ENCODE measurements at regions not wholly inside any gene's neighbourhood (a gene's known extent, or its start where the extent isn't known, plus 50 kb on each side); places are given as distances from the start of the nearest gene placed in this dataset.

DNA sequence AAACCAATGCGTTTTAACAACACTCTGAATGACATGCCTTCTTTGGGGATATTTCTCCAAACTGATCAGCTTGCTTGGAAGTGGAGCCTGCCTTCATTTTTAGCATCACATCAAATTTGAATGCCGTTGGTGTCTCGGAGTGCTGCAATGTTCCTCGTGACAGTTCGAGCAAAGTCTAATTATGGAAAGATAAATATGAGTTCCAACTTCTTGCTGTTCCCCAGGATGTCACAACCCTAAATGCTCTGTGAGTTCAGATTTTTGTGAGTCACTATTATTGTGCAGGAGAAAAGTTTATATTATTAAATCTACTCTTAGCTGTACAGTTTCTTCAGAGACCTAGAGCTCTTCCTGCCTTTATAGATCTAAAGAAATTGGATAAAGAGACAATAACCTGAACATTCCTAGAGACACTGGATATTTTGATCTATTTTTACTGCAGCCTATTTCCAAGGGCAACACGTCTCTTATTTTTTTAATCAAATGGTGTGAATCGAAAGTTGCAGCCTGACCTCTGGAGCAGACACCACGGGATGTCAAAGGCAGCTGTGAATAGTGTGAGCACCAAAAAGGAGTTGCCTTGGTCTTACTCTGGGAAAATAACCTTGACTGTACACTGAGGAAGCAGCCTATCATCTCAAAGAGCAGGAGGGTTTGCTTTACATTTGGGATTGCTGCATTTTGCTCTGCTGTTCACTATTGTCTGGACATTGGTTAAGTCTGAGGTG lies 330.1 kb downstream of the TDRD15 start:
- intact Hi-C loops (cut with DNase I): no loop called here
- TF ChIP-seq, protein P1, sequence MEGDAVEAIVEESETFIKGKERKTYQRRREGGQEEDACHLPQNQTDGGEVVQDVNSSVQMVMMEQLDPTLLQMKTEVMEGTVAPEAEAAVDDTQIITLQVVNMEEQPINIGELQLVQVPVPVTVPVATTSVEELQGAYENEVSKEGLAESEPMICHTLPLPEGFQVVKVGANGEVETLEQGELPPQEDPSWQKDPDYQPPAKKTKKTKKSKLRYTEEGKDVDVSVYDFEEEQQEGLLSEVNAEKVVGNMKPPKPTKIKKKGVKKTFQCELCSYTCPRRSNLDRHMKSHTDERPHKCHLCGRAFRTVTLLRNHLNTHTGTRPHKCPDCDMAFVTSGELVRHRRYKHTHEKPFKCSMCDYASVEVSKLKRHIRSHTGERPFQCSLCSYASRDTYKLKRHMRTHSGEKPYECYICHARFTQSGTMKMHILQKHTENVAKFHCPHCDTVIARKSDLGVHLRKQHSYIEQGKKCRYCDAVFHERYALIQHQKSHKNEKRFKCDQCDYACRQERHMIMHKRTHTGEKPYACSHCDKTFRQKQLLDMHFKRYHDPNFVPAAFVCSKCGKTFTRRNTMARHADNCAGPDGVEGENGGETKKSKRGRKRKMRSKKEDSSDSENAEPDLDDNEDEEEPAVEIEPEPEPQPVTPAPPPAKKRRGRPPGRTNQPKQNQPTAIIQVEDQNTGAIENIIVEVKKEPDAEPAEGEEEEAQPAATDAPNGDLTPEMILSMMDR (IDR thresholded peaks at IDR 0.05): no peak
- DNase-seq: no peak
- ATAC-seq: no peak
- no peaks in the 10 kb centered on the region for H3K36me3 ChIP-seq
- no peak overlapping the region for H3K27ac ChIP-seq
- WGBS, 2 donors: 50 to 63% methylated on average over 8 of the region's 8 CpGs
- H3K4me1 ChIP-seq: no peaks in the 10 kb centered on the region
- no peak overlapping the region for H3K4me3 ChIP-seq
- H3K9me3 ChIP-seq: no peaks in the 10 kb centered on the region
- no peaks in the 10 kb centered on the region for H3K27me3 ChIP-seq
- FAIRE-seq: no peak

DNA sequence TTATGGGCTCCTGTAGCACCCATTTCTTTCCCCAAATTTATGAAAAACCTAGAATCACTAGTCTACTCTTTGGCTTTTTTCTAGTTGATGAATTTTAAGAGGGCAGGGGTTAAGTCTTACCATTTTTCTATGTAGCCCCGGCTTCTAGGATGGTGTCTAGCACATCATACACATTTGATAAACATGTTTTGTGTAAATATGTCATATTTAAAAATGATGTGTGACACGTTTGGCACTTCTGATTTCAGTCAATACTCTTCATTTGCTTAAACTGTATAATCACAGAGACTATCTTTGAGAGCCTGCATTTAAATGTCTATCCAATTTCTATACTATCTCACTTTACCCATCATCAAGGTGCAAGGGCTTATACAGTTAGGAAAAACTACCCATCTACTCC lies 331.1 kb downstream of the TDRD15 start:
- Histone ChIP-seq H3K27me3 (no peaks in the 10 kb centered on the region), H3K27ac (no peak overlapping the region), H3K4me1 (no peaks in the 10 kb centered on the region), H3K36me3 (no peaks in the 10 kb centered on the region), H3K4me3 (no peak overlapping the region), H3K9me3 (no peaks in the 10 kb centered on the region)
- 50 to 54% methylated on average over 2 of the region's 2 CpGs for WGBS, 2 donors
- intact Hi-C loops (cut with DNase I): no loop called here
- FAIRE-seq (no peak), DNase-seq (no peak), ATAC-seq (no peak)
- TF ChIP-seq, protein P1 (IDR thresholded peaks at IDR 0.05): no peak

GRCh38 chr2:21461754-21462240 lies 338.0 kb downstream of the TDRD15 start:
- no peak overlapping the region for H3K27ac ChIP-seq
- no peak overlapping the region for H3K4me3 ChIP-seq
- no peaks in the 10 kb centered on the region for H3K9me3 ChIP-seq
- DNase-seq (no peak), FAIRE-seq (no peak), ATAC-seq (no peak)
- no peaks in the 10 kb centered on the region for H3K27me3 ChIP-seq
- 46 to 58% methylated on average over 3 of the region's 3 CpGs for whole genome bisulfite sequencing, 2 donors
- H3K36me3 ChIP-seq: no peaks in the 10 kb centered on the region
- TF ChIP-seq, protein P1 (IDR thresholded peaks at IDR 0.05): no peak
- intact Hi-C loops (cut with DNase I): no loop called here
- H3K4me1 ChIP-seq: no peaks in the 10 kb centered on the region

DNA sequence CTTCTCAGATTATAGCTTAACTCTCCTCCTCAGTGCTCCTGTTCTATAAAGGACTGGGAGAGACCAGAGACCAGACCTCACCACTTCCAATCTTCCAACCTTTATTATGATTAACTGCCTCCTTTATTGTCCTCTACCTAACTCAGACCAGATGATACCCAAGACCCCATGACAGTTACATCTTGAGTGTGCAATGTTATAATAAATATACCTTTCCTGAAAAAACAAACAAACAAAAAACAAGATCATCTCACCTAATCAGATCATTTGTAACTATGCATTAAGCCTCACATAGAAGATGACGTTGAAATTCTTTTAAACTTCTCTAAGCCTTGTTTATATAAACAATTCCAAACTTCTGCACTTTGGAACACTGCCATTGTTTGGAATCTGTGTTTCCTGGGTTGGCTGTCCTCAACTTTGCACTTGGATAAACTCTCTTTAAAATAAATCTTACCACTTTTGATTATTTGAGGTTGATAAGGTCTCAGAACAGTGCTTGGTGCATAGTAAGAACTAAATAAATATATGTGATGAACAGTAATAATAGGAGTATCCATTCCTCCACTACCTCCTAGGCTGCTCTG lies 342.7 kb downstream of the TDRD15 start:
- 45 to 58% methylated on average over 1 of the region's 1 CpG for WGBS, 2 donors

More for the DNA sequence above, 342.7 kb downstream of the TDRD15 start:
- ATAC-seq: no peak
- DNase-seq: no peak
- no peaks in the 10 kb centered on the region for H3K27me3 ChIP-seq
- H3K9me3 ChIP-seq: no peaks in the 10 kb centered on the region
- FAIRE-seq: no peak
- no peaks in the 10 kb centered on the region for H3K36me3 ChIP-seq
- intact Hi-C loops (cut with DNase I): no loop called here
- no peaks in the 10 kb centered on the region for H3K4me1 ChIP-seq
- H3K27ac ChIP-seq: no peak overlapping the region
- H3K4me3 ChIP-seq: no peak overlapping the region
- TF ChIP-seq, protein P1 (IDR thresholded peaks at IDR 0.05): no peak

Measured in pancreas (tissue), 10 donors.